IMR-90 (cell line): ENCODE measurements at regions not wholly inside any gene's neighbourhood (a gene's known extent, or its start where the extent isn't known, plus 50 kb on each side); places are given as distances from the start of the nearest gene placed in this dataset.

ENCODE experiments used
- ATAC-seq: fragments of 200-7000 bp; cut with Tn5 transposase; 2 replicates; pipeline ENCODE4 v1.9.1; 2020; ENCODE audit warnings: low read depth, mild to moderate bottlenecking, moderate library complexity
- BruUV-seq: library from RNA; stranded (reverse); fragments of 400-500 nt; replicated peaks from 2 replicates; lab custom pipeline; 2021; lab: Mats Ljungman, UMichigan
- CTCF ChIA-PET: fragments of 300-600 bp; formaldehyde crosslinking; extraction: SDS; loops from one replicate; lab custom pipeline; 2021; ENCODE audit warnings: antibody characterized with exemption; lab: Yijun Ruan, JAX
- POLR2A ChIA-PET: fragments of 300-600 bp; sonication (Branson Sonifier 250); formaldehyde crosslinking; loops from one replicate; lab custom pipeline; 2022; ENCODE audit warnings: antibody characterized with exemption; ENCODE audit not compliant: unreplicated experiment; lab: Charles Lee
- DNase-seq: peaks from one replicate; pipeline ENCODE4 v3.0.0; 2013
- H2AFZ ChIP-seq: replicated peaks from 2 replicates; pipeline ENCODE3; 2013; ENCODE audit warnings: low read length, mild to moderate bottlenecking; ENCODE audit not compliant: poor library complexity
- H2AK5ac ChIP-seq: 2 replicates; pipeline ENCODE4 v1.6.1; 2013; ENCODE audit warnings: low read depth, low read length, inconsistent platforms
- H2AK9ac ChIP-seq: replicated peaks from 2 replicates; pipeline ENCODE3; 2013; ENCODE audit warnings: mild to moderate bottlenecking, low read depth, low read length, moderate library complexity; ENCODE audit not compliant: poor library complexity
- H2BK120ac ChIP-seq: 2 replicates; pipeline ENCODE4 v1.6.1; 2013; ENCODE audit warnings: low read depth, low read length, inconsistent platforms
- H2BK15ac ChIP-seq: 3 replicates; pipeline ENCODE4 v1.6.1; 2013; ENCODE audit warnings: low read depth, low read length, inconsistent platforms
- H2BK20ac ChIP-seq: 2 replicates; pipeline ENCODE4 v1.6.1; 2013; ENCODE audit warnings: low read depth, mild to moderate bottlenecking, inconsistent platforms, low read length, moderate library complexity
- H2BK5ac ChIP-seq: 2 replicates; pipeline ENCODE4 v1.6.1; 2013; ENCODE audit warnings: mild to moderate bottlenecking, low read depth, low read length, inconsistent platforms; ENCODE audit not compliant: poor library complexity, severe bottlenecking
- H3K14ac ChIP-seq: replicated peaks from 2 replicates; pipeline ENCODE4 v1.6.1; 2013; ENCODE audit warnings: low read depth, low read length, inconsistent platforms
- H3K18ac ChIP-seq: 2 replicates; pipeline ENCODE4 v1.6.1; 2013; ENCODE audit warnings: low read depth, low read length, control low read depth
- H3K23ac ChIP-seq: 2 replicates; pipeline ENCODE4 v1.6.1; 2013; ENCODE audit warnings: low read depth, low read length, inconsistent platforms
- H3K27ac ChIP-seq: 2 replicates; pipeline ENCODE4 v1.5.1; 2013; ENCODE audit warnings: mild to moderate bottlenecking, control low read depth, low read length; ENCODE audit not compliant: insufficient read depth
- H3K27me3 ChIP-seq: 2 replicates; pipeline ENCODE4 v1.6.1; 2013; ENCODE audit warnings: low read length; ENCODE audit not compliant: control insufficient read depth, insufficient read depth
- H3K36me3 ChIP-seq: 2 replicates; pipeline ENCODE4 v1.6.1; 2013; ENCODE audit warnings: low read length, mixed read lengths; ENCODE audit not compliant: control insufficient read depth, insufficient read depth
- H3K4ac ChIP-seq: 2 replicates; pipeline ENCODE4 v1.6.1; 2013; ENCODE audit warnings: low read depth, low read length, inconsistent platforms
- H3K4me1 ChIP-seq: 2 replicates; pipeline ENCODE4 v1.6.1; 2013; ENCODE audit warnings: low read length, mixed read lengths; ENCODE audit not compliant: control insufficient read depth, insufficient read depth
- H3K4me2 ChIP-seq: 2 replicates; pipeline ENCODE4 v1.6.1; 2013; ENCODE audit warnings: low read depth, mild to moderate bottlenecking, control low read depth, low read length, moderate library complexity
- H3K4me3 ChIP-seq: 2 replicates; pipeline ENCODE4 v1.5.1; 2013; ENCODE audit warnings: low read depth, mild to moderate bottlenecking, control low read depth, low read length, moderate library complexity; ENCODE audit not compliant: insufficient read depth
- H3K56ac ChIP-seq: 2 replicates; pipeline ENCODE4 v1.6.1; 2013; ENCODE audit warnings: low read length, inconsistent platforms; ENCODE audit not compliant: insufficient read depth; ENCODE audit errors: extremely low read depth
- H3K79me1 ChIP-seq, 2 experiments: 2 replicates each; pipeline ENCODE4 v1.6.1; 2013; ENCODE audit warnings: low read length in 2 of 2, inconsistent platforms in 1 of 2, low read depth in 1 of 2
- H3K9ac ChIP-seq: 2 replicates; pipeline ENCODE4 v1.6.1; 2013; ENCODE audit warnings: low read depth, low read length, control low read depth
- H3K9me1 ChIP-seq: 2 replicates; pipeline ENCODE4 v1.6.1; 2013; ENCODE audit warnings: low read length, inconsistent platforms; ENCODE audit not compliant: insufficient read depth
- H3K9me3 ChIP-seq: 2 replicates; pipeline ENCODE4 v1.6.1; 2013; ENCODE audit warnings: low read length; ENCODE audit not compliant: control insufficient read depth, insufficient read depth
- H4K20me1 ChIP-seq: 2 replicates; pipeline ENCODE4 v1.6.1; 2013; ENCODE audit warnings: low read length, inconsistent platforms; ENCODE audit not compliant: insufficient read depth
- H4K5ac ChIP-seq: 2 replicates; pipeline ENCODE4 v1.6.1; 2013; ENCODE audit warnings: mild to moderate bottlenecking, low read depth, low read length, control low read depth
- H4K8ac ChIP-seq, 2 experiments: 2 replicates each; pipeline ENCODE4 v1.6.1; 2013; ENCODE audit warnings: low read depth in 2 of 2, low read length in 2 of 2, control low read depth in 1 of 2, inconsistent platforms in 1 of 2
- H4K91ac ChIP-seq: 2 replicates; pipeline ENCODE4 v1.6.1; 2013; ENCODE audit warnings: low read depth, low read length, inconsistent platforms; ENCODE audit not compliant: insufficient read depth
- MAFK ChIP-seq: IDR thresholded peaks from 2 replicates; pipeline ENCODE4 v1.6.1; 2012; ENCODE audit warnings: low read depth, low read length, improper control_type of control experiment
- POLR2A ChIP-seq: IDR thresholded peaks from 2 replicates; pipeline ENCODE4 v1.6.1; 2012; ENCODE audit warnings: mild to moderate bottlenecking, low read depth, low read length
- WGBS, 2 experiments: methylation state at CpG; one replicate each; pipeline versions ENCODE4 v1.1.5 to v1.1.7; 2013; ENCODE audit warnings: missing lambda C conversion rate in 2 of 2; ENCODE audit not compliant: insufficient read length in 1 of 2; ENCODE audit errors: extremely low coverage in 2 of 2; 5-methylcytosine and 5-hydroxymethylcytosine counted together
- dilution Hi-C: fragments of 300-500 bp; cut with HindIII; formaldehyde crosslinking; loops from one replicate; pipeline ENCODE4 v1.14.3; 2018; ENCODE audit warnings: low sequenced_read_pairs; ENCODE audit not compliant: unreplicated experiment
- in situ Hi-C: fragments of 300-500 bp; cut with MboI; formaldehyde crosslinking; loops from 3 replicates; pipeline ENCODE4 v1.14.3; 2019; ENCODE audit warnings: low sequenced_read_pairs, inconsistent platforms, mixed read lengths
- intact Hi-C: fragments of 100-400 bp; cut with micrococcal nuclease; formaldehyde crosslinking; loops from 2 replicates; pipeline ENCODE4 v1.10.0; 2022

DNA sequence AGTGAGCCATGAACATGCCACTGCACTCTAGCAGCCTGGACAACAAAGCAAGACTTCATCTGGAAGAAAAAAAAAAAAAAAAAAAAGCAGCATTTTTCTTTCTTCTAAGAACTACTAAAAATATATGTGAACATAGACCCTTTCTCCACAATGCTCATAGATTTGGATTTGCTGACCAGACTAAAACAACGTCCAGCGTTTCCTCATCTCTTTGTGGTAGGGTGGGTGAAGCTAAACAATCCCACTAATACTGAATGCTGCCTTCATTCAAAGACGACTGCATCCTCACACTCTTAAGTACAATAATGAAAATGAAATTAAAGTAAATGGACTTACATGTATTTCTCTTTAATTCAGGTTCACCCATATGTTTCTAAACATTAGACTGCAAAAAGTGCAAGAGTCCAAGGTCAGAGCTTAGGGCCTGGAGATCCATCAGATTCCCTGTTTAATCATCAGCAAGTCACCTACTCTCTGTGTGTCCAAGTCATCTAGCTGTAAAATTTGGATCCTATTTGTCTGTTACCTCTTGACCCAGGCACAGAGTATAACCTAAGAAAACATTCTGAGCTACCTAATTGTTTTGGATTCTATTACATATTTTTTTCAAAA, 99.4 kb upstream of the NHSL1 start:
- intact Hi-C loops (loop anchor here (10.0 kb wide), 1 partner anchor 766 kb away; no protein-coding TSS in a partner anchor), in situ Hi-C loops (no loop called here), dilution Hi-C loops (no loop called here)
- Histone ChIP-seq H4K20me1 (no peaks in the 10 kb centered on the region), H3K27me3 (no peaks in the 10 kb centered on the region), H3K27ac (no peak overlapping the region), H3K18ac (no peak overlapping the region), H3K14ac (no peak overlapping the region), H3K9ac (no peak overlapping the region), H3K79me1 (peaks cover 27 to 55% of the 10 kb centered on the region in 2 experiments), H2AFZ (no peak overlapping the region), H3K4me3 (no peak overlapping the region), H4K91ac (no peak overlapping the region), H2BK20ac (no peak overlapping the region), H2BK15ac (no peak overlapping the region), H2AK5ac (0 out of 2 replicates have a peak overlapping the region, but pooled peaks have one; percentile 35), H3K36me3 (no peaks in the 10 kb centered on the region), H2BK120ac (no peak overlapping the region), H3K4me2 (no peak overlapping the region), H3K9me3 (no peaks in the 10 kb centered on the region), H3K4me1 (peaks cover 15% of the 10 kb centered on the region), H2AK9ac (no peak overlapping the region), H2BK5ac (no peak overlapping the region), H4K8ac (peak overlapping the region in 1 of 2 experiments; percentile 5; a peak in 1 of 4 replicates), H3K4ac (no peak overlapping the region), H3K9me1 (peaks cover 11% of the 10 kb centered on the region), H4K5ac (no peak overlapping the region), H3K56ac (no peak overlapping the region), H3K23ac (no peak overlapping the region)
- no CpG with 5 or more reads among the region's 3 CpGs for WGBS, 2 experiments
- ATAC-seq (no peak), DNase-seq (no peak)
- ChIA-PET POLR2A (no interaction called here), CTCF (no interaction called here)
- no TSS peak for BruUV-seq
- TF ChIP-seq POLR2A (no peak), MAFK (peak; percentile 31)
